ENCODE measurements at regions not wholly inside any gene's neighbourhood (a gene's known extent, or its start where the extent isn't known, plus 50 kb on each side); places are given as distances from the start of the nearest gene placed in this dataset.

- TF ChIP-seq EZH2 (IDR thresholded peaks at IDR 0.05) (no peak), POLR2AphosphoS5 (IDR thresholded peaks at IDR 0.05; ENCODE audit: borderline replicate concordance, low read depth, low read length) (no peak)
These were observed 77.6 kb upstream of the SORBS2 start for GRCh38 chr4:185889585-185889984.
